ENCODE measurements at regions not wholly inside any gene's neighbourhood (a gene's known extent, or its start where the extent isn't known, plus 50 kb on each side); places are given as distances from the start of the nearest gene placed in this dataset.

DNA sequence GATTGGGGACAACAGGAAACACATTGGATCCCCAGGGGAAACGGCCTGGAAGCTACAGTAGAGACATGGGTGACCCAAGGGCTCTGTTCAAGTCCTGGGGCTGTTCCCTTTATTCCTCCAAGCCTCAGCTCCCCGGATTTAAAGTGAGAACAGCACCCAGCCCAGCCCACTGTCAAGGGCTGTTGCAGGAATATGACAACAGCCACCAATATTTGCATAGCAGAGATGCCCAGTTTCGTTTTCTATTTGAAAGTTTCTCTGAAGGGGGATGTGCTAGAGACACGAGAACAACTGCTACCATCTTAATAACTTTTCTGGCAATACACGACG lies 81.1 kb upstream of the WNT7B start:
- TF ChIP-seq POLR2AphosphoS5 (IDR thresholded peaks at IDR 0.05; ENCODE audit: low read depth, low read length) = no peak
- no peak for TF ChIP-seq POLR2A (IDR thresholded peaks at IDR 0.05; ENCODE audit: low read depth, low read length)

Data from GM12892 (cell line).